GM12875 (cell line): ENCODE measurements at regions not wholly inside any gene's neighbourhood (a gene's known extent, or its start where the extent isn't known, plus 50 kb on each side); places are given as distances from the start of the nearest gene placed in this dataset.

Experiments used
- H3K4me3 ChIP-seq: one replicate; pipeline ENCODE4 v1.5.1; 2011; ENCODE audit warnings: low read depth, low read length, control low read depth
- TF ChIP-seq, protein P1 (sequence below): IDR thresholded peaks from 2 replicates; pipeline ENCODE4 v1.5.1; 2011; ENCODE audit warnings: low read depth, mild to moderate bottlenecking, control low read depth, inconsistent platforms, low read length, moderate library complexity, borderline replicate concordance; ENCODE audit not compliant: insufficient read depth

DNA sequence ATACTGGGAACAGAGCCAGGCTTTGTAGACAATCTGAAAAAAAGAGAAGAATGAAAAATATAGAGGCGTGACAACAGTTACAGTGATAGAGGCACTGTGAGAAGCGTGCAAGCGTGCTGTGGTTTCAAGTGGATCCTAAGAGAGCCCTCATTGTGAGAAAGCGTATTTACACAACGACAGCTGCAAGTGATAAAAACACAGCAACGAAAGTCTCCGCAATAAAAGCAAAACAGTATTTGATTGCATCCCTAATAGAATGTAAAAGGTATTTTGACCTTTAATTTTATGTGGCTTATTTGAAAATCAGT is 642.7 kb upstream of the ARGLU1 start:
- no peak overlapping the region for H3K4me3 ChIP-seq
- TF ChIP-seq, protein P1, sequence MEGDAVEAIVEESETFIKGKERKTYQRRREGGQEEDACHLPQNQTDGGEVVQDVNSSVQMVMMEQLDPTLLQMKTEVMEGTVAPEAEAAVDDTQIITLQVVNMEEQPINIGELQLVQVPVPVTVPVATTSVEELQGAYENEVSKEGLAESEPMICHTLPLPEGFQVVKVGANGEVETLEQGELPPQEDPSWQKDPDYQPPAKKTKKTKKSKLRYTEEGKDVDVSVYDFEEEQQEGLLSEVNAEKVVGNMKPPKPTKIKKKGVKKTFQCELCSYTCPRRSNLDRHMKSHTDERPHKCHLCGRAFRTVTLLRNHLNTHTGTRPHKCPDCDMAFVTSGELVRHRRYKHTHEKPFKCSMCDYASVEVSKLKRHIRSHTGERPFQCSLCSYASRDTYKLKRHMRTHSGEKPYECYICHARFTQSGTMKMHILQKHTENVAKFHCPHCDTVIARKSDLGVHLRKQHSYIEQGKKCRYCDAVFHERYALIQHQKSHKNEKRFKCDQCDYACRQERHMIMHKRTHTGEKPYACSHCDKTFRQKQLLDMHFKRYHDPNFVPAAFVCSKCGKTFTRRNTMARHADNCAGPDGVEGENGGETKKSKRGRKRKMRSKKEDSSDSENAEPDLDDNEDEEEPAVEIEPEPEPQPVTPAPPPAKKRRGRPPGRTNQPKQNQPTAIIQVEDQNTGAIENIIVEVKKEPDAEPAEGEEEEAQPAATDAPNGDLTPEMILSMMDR = no peak

DNA sequence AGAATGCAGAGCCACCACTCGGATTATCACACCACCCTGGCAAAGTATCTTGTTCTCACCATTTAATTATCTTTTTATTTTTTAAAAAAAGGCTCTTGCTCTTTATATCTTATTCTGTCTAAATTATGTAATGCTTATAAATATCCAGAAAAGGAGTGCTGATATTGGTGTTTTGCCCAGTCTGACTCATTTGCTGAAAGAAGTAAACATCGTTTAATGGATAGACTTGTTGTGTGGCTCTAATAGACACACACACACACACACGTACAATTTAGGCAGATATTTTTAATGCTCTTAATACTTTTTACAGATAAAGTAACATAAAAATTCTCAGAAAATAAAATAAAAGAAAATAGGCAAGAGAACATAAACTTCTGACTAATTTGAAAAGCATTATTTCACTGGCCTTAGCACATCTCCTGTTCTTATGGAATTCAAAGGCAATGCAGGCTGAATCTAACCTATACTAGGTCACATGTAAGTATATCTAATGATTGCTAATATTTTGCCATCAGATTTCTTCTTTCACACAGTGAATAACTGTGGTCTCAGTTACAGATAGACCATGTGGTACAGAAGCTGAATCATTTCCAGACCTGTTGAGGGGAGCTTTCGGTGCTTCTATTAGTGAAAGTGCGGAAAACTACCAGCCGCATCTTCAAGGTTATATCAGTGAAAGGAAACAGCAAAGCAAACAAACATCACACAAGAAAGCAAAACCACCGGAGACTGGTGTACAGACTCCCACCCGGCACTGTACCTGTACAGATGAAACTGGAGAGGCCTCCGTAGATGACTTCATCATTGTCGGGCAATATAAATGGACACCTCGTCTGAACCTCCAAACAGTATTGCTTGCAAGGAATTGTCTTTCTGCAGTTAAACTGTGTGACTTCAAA is 642.1 kb upstream of the ARGLU1 start:
- TF ChIP-seq, protein P1 = no peak
- H3K4me3 ChIP-seq = no peak overlapping the region

DNA sequence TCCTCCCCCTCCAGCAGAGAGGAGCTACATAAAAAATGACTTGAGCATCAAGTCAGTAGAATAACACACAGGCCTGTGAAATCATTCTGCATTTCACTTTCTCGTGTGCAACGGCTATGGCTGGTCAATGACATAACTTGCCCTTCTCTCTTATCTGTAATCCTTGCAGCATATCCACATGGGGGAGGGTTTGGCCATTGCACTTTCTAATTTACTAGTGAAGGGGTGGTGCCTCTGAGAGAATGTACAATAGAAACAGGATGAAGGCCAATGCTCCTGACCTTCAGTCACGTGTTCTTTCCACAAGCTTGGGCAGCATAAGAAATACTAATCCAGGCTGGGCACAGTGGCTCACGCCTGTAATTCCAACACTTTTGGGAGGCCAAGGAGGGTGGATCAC is 641.0 kb upstream of the ARGLU1 start:
- TF ChIP-seq, protein P1 = no peak
- no peak overlapping the region for H3K4me3 ChIP-seq

DNA sequence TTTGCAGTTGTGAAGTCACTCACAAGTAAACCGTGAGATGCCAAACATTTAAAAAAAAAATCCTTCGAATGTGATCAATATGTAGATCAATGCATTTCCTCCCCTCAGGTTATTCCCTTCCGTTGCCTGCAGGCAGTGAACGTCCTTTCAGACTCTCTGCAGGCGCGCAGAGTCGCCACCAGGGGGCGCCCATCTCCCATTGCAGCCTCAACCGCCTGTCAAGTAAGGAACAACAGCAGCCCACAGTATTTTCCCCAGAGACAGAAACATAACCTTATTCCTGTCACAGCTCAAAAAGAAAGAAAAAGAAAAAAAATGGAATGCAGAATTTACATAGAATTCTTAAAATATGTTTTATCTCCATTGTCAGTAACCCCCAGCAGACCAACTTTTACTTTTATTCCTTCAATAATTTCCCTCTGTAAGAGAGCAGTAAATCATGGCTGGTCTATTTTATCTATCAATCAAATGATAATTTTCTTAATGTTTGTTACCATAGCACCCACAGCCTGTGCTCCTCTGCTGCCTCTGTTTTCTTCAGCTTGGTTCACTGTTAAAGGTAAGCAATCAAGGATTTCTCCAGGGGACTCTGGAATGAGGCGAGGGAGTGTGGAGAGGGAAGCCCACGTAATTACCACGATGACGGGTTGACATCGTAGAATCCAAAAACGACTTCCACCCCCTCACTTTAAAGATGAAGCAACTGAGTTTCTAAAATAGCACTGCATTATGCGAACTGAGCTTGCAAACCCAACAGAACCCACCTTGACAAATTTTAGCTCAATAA is 637.6 kb upstream of the ARGLU1 start:
- TF ChIP-seq, protein P1 = peak; percentile 94

DNA sequence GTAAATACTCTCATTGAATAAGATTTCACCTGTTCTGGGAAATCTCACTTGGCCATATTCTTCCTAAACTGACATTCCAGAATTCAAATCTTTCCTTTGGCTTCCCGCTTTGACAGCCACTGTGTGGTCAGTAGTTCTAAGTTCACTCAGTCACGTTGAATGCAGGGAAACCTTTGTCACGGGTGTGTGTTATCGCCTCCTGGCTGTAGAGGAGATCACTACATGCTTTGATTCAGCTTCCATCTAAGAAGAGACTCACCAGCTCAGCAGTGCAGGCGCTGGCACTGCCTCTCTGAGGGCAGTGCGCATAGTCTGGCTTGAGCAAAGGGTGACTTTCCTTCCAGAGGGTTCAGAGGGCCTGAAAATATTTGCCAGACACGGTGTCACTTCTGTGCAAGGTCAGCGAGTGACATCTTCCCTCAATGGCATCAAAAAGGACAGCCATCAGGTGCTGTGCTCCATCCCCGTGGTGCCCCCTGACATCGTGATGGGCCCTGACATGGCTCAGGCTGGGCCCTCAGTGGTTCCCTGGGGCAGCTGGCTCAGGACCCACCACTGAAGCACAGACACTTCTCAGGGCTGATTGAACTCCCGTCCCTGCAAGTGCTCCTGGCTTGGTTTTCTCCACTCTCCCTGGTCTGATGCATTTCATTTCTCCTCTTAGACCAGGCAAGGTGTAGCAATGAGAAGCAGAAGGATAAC is 635.4 kb upstream of the ARGLU1 start:
- TF ChIP-seq, protein P1 = peak; percentile 49; the same call in 1 of the 2 replicates
- H3K4me3 ChIP-seq = no peak overlapping the region

More for the DNA sequence above, 637.6 kb upstream of the ARGLU1 start:
- H3K4me3 ChIP-seq = no peak overlapping the region

DNA sequence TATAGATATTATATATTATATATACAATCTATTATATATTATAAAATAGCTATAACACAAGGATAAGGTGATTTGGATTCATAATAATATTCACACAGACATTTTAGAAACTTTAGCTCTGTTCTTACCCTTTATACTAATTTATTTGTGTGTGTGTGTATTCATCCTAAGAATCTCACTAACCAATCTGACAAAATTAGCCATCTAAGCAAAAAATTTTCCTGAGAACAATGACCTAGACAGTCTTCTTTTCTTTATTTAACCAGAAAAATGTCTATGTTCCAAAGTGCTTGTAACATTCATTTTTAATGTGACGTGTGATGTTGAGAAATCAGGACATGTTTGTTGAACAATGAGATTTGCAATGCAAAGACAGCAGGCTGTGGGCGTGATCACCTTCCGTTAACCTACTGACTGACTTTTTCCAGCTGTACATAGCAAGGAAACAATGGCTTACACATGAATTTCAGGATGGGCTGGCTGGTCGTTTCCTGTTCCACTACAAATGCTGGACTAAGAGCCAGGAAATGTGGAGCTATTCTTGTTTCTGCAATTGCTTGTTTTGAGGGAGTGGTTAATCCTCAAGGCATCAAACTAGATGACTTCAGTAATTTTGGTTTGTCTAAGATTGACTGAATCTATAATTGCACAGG is 634.6 kb upstream of the ARGLU1 start:
- TF ChIP-seq, protein P1 = no peak
- H3K4me3 ChIP-seq = no peak overlapping the region
